GM12874 (cell line): ENCODE measurements at regions not wholly inside any gene's neighbourhood (a gene's known extent, or its start where the extent isn't known, plus 50 kb on each side); places are given as distances from the start of the nearest gene placed in this dataset.

Source experiments
- CTCF ChIP-seq: IDR thresholded peaks from 2 replicates; pipeline ENCODE4 v1.5.1; 2011; ENCODE audit warnings: low read depth, mild to moderate bottlenecking, control low read depth, low read length, moderate library complexity; ENCODE audit not compliant: insufficient read depth

- TF ChIP-seq CTCF: no peak
These were observed 210.9 kb downstream of the EXOC5 start for GRCh38 chr14:57057803-57058202.

DNA sequence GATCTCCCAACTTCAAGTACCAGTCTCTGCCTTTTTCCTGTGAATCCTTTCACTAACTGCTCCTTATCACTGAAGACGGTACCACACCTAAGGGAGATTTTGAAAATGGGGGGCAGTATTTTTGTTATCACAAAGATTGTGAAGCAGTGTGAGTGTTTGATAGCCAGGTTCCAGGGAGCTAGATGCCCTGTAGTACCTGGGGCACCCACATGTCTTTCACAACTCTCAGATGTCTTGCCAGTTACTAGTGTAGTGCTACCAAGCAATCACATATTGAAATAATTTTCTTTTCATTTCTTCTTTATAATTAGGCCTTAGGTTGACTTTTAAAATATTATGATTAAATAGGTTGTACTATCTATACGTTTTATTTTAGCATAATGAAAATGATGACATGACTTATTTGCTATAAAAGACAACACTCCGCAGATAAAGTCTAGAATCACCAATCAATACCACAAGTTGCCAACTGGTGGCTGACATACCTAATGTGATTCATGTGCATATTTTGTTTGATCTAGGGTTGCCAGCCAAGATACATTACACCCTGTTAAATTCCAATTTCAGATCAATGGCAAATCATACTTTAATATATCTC is 215.9 kb downstream of the EXOC5 start:
- TF ChIP-seq CTCF: no peak

DNA sequence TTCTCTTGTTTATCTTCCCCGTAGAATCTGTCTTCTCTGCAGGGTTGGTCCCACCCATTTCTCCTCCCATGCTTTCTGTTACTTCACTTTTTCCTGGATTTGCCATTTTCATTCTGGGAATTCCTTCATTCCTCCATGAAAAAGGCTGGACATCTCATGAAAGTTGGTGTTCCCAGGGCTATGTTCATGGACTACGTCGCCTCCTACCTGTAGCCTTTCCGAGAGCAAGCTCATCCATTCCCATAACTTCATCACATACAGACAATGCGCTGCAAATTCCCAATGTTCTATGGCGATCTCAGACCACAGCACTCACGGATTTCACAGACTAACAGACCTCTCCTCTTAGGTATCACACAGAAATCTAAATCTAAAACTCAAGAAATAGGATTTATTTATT is 217.1 kb downstream of the EXOC5 start:
- no peak for TF ChIP-seq CTCF

DNA sequence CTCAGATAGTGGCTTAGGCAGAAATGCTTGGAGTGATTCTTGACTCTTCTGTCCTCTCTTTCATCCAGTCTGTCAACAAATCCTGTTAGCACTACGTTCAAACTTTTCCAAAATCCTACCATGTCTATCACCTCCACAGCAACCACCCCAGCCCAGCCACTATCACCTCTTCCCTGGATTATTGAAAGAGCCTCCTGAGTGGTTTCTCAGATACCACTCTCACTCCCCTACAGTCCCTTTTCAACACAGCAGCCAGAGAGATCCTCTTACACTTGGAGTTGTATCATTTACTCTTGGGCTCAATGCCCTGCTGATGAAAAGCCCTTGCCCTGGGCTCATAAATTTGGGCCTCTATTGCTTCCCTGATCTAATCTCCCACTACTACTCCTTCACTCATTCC is 218.9 kb downstream of the EXOC5 start:
- no peak for TF ChIP-seq CTCF

DNA sequence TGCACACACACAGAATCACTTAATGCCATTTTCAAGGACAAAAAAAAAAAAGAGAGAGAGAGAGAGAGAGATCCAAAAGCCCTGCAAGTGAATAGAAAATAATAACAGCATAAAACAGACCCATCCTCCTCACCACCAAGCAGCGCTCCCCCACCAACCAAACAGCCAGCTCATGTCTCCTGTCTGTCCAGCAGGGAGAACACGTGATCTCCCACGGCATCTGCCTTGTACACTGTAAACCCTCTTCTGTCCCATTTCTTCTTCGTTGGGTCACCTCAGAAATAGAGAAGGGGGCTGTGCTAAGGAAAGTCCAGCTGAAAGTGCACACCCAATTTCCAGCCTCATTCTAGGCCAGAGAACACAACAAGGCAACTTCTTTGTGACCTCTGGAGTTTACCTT is 222.5 kb downstream of the EXOC5 start:
- no peak for TF ChIP-seq CTCF

- no peak for TF ChIP-seq CTCF
These were observed 228.4 kb upstream of the OTX2 start for GRCh38 chr14:57038689-57039088.

DNA sequence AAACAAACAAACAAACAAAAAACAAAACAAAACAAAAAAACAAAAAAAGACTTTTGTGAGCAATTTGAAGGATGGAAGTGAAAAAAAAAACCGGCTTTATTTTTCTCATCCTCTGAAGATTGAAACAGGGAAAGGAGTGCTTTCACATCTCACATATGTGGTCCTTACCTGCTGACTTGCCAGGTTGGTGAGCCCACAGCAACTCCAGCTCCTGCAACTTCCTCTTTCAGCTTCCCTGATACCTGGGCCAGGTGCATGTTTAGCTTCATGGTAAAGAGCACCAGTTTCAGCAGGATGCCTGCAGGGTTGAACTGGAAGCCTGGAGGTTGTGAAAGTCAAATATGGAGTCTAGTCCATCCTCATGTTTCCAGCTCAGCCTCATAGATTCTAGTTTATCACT is 221.2 kb upstream of the OTX2 start:
- no peak for TF ChIP-seq CTCF

DNA sequence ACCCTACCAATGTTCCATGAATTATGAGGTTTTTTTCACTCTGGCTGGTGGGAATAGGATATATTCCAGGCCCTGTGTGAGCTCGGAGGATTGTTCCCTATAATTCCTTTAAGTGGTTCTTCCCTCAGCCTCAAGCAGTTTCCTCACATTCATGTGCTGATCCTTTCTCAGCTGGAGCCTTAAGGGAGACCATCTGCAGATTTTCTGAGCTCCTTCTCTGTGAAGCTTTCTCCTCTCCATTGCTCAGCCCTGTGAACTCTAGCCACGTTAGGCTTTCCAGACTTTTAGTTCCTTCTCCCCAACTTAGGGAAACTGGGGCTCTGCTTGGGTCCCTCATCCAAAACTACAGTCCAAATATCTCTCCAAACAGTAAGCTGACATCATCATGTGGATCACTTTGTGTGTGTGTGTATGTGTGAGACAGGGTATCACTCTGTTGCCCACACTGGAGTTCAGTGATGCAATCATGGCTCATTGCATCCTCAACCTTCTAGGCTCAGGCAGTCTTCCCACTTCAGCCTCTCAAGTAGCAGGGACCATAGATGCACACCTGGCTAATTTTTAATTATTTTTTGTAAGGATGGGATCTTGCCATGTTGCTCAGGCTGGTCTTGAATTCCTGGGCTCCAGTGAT is 219.5 kb upstream of the OTX2 start:
- no peak for TF ChIP-seq CTCF
